D721Med (cell line): ENCODE measurements at regions not wholly inside any gene's neighbourhood (a gene's known extent, or its start where the extent isn't known, plus 50 kb on each side); places are given as distances from the start of the nearest gene placed in this dataset.

ENCODE experiments used
- DNase-seq: peaks from one replicate; pipeline ENCODE4 v3.0.0; 2011; ENCODE audit warnings: low spot score; ENCODE audit not compliant: insufficient read length
- FAIRE-seq: peaks from 2 replicates; lab custom pipeline; 2011; peaks lifted over from hg19 to GRCh38; lab: Jason Lieb, UNC
- TF ChIP-seq, protein P1 (sequence below): IDR thresholded peaks from 2 replicates; pipeline ENCODE4 v1.5.1; 2012; ENCODE audit warnings: mild to moderate bottlenecking, control low read depth; ENCODE audit not compliant: insufficient read depth; ENCODE audit errors: missing control alignments

GRCh38 chr1:56418151-56418631 lies 161.2 kb downstream of the PLPP3 start:
- no peak for FAIRE-seq
- DNase-seq: no peak
- TF ChIP-seq, protein P1, sequence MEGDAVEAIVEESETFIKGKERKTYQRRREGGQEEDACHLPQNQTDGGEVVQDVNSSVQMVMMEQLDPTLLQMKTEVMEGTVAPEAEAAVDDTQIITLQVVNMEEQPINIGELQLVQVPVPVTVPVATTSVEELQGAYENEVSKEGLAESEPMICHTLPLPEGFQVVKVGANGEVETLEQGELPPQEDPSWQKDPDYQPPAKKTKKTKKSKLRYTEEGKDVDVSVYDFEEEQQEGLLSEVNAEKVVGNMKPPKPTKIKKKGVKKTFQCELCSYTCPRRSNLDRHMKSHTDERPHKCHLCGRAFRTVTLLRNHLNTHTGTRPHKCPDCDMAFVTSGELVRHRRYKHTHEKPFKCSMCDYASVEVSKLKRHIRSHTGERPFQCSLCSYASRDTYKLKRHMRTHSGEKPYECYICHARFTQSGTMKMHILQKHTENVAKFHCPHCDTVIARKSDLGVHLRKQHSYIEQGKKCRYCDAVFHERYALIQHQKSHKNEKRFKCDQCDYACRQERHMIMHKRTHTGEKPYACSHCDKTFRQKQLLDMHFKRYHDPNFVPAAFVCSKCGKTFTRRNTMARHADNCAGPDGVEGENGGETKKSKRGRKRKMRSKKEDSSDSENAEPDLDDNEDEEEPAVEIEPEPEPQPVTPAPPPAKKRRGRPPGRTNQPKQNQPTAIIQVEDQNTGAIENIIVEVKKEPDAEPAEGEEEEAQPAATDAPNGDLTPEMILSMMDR: no peak

DNA sequence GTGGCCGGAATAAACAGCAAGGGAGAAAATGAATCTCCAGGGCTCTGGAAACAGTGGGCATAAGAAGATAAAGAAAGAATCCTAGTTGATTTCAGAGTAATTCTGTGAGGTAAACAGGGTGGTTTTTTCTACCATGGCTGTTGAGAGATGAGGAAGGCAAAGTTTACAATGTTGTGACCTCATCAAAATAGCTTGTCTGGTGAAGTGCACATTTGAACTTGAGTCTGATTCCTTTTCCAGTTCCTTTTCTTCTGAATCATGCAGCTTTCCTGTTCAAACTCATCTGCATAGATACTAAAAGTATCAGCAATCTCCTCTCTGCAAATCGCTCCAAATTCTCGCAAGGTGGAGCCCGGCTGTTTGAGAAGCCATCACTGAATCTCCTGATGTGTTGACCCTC lies 161.7 kb downstream of the PLPP3 start:
- TF ChIP-seq, protein P1: no peak
- DNase-seq: no peak
- FAIRE-seq: no peak

DNA sequence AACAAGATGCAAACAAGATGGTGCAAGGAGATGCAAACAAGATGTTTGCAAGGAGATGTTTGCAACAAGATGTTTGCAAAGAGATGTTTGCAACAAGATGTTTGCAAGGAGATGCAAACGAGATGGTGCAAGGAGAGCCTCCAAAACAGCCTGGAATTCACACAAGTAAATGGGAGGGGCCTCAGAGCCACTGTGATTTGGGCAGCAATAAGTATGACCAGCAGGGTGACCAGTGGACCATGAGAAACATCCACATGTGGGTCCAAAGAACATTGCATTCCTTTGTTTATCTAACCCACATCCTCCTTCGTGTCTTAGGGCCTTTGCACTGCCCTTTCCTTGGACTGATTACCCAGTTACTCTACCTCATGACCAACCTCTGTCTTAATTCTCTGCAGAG lies 162.9 kb downstream of the PLPP3 start:
- FAIRE-seq: no peak
- TF ChIP-seq, protein P1: no peak
- DNase-seq: no peak

DNA sequence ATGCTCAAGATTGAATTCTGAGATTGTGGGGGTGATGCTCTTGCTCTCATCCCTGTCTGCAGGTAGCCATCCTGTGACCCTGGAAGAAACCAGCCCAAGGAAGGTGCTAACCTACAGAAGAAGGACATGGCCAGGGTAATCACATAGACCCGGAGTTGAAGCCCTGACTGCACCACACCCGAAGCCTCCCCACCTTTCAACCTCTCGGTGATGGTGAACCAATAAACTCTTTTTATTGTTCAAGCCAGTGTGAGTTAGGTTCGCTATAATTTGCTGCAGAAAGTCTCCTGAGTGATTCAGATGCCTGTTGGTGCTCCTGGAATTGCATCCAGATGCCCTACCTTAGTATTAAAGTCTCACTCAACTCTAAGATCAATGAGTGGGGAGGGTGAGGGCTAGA lies 163.6 kb downstream of the PLPP3 start:
- TF ChIP-seq, protein P1: no peak
- no peak for DNase-seq
- FAIRE-seq: no peak

DNA sequence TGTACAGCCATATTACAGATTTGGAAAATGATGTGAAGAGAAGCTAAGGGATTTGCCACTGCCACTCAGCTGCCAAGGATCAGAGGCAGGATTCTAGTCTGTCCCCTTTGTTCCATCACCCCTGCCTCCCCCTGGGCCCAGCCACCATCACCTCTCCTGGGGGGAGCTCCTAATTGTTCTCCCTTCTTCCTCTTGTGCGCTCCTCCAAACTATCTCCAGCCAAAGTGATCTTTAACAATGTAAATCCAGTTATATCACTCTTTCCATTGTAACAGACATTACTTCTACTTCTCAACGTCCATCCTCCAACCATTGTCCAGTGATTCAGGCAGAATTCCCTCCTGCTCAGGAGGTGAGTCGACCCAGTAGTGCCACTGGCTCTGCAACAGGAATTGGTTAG lies 164.1 kb downstream of the PLPP3 start:
- FAIRE-seq (no peak), DNase-seq (no peak)
- TF ChIP-seq, protein P1: no peak

- FAIRE-seq (no peak), DNase-seq (no peak)
- TF ChIP-seq, protein P1: no peak
Measured at GRCh38 chr1:56414728-56415224, 164.6 kb downstream of the PLPP3 start.

DNA sequence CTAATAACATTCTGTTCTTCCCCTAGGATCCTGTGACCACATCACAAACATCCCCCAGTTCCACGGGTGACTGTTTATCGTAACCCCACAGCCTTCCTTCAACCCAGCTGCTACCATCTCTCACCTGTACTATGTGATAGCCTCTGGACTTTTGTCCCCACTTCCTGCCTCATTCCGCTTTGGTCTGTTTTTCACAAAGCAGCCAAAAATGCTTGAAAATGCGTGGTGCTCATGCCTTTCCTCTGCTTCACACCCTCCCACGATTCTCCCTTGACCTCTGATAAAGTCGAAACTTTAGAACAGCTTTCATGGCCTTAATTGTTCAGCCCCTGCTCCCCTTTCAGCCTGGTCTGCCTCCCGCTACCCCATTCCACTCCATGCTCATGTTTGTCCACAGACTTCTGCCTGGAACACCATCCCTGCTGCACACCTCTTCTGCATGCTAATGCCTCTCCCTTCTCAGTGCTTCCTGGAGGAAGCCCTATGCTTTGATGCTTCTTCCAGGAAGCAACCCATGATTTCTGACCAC lies 165.6 kb downstream of the PLPP3 start:
- DNase-seq: no peak
- TF ChIP-seq, protein P1: no peak
- no peak for FAIRE-seq
